GM12892 (cell line): ENCODE measurements at regions not wholly inside any gene's neighbourhood (a gene's known extent, or its start where the extent isn't known, plus 50 kb on each side); places are given as distances from the start of the nearest gene placed in this dataset.

Experiments
- DNase-seq: peaks from one replicate; pipeline ENCODE4 v3.0.0; 2011; ENCODE audit not compliant: insufficient read length
- FAIRE-seq: peaks from 2 replicates; lab custom pipeline; 2011; peaks lifted over from hg19 to GRCh38; lab: Jason Lieb, UNC
- POLR2A ChIP-seq: IDR thresholded peaks from 2 replicates; pipeline ENCODE4 v1.6.1; 2011; ENCODE audit warnings: low read depth, low read length, control low read depth
- POLR2AphosphoS5 ChIP-seq: IDR thresholded peaks from 2 replicates; pipeline ENCODE4 v1.6.1; 2011; ENCODE audit warnings: low read depth, low read length, control low read depth
- TAF1 ChIP-seq: IDR thresholded peaks from 2 replicates; pipeline ENCODE4 v1.6.1; 2011; ENCODE audit warnings: low read depth, mild to moderate bottlenecking, control low read depth, low read length, borderline replicate concordance

DNA sequence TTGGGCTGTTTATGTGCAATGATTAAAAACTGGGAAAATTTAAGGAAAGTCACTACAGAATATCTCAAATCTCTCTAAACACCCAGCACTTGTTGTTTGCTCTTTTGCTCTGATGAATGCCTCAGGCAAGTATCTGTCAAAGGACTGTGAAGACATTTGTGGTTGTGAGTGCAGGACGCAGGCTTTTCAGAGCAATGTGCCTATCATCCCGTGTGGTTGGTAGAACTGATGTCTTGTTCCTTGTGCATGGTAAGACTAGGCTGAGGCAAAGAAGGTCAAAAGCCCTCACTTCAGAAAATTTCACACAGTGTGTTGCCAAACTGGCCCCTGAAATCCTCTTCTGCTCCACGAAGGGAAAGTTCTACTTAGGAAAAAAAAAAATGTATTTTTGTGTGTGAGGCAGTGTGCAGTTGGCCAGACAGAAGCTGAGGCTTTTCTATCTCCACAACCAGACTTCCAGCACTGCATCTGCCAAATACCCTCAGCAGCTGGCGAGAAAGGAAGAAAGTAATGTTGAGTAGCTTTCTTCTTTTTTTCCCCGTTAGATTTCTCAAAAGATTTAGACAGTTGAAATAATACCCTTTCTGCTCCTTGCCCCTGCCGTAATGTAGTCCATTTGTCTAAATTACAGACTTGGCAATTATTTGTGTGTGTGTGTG, 1103.1 kb downstream of the VRK1 start:
- no peak for TF ChIP-seq POLR2AphosphoS5
- no peak for TF ChIP-seq POLR2A
- TF ChIP-seq TAF1, result no peak
- DNase-seq (no peak), FAIRE-seq (no peak)

DNA sequence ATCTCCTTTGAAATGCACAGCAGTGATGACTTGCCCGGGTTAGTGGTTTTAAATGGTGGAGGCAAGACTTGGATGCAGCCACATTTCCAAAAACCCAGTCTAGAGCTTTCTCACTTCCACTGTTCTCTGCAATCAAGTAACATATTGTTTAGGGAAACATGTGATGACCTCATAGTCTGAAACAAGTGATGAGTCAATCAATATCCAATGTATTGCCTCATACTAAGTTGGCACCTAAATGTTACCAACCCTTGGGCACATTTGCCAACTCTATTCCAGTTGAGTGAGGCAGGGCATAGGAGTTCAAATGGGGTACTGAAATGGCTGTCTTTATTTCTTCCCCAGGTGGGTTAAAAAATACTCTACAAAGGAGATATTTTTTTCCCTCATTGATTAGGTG, 1105.4 kb downstream of the VRK1 start:
- DNase-seq, result no peak
- FAIRE-seq, result no peak
- TF ChIP-seq POLR2AphosphoS5, result no peak
- TF ChIP-seq POLR2A, result no peak
- TF ChIP-seq TAF1, result no peak

DNA sequence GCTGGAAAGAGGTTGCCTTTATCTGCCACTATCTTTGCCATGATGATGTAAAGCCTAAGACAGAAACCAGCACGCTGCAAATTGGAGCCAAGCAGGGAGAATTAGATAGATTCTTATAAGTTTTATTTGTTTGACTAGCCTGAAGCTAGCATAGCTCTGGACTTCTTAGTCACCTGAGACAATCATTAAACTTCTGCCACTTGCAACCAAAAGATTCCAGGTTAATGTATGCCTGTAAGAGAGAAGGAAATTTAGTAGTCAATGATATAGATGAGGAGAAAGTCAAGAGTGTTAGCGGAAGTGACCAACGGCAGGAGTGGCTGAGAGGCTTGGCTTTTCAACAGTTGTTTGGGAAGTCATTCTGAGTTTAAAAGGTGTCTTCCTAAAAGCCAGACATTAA, 1106.6 kb downstream of the VRK1 start:
- no peak for DNase-seq
- TF ChIP-seq TAF1 (no peak), POLR2AphosphoS5 (no peak), POLR2A (no peak)

DNA sequence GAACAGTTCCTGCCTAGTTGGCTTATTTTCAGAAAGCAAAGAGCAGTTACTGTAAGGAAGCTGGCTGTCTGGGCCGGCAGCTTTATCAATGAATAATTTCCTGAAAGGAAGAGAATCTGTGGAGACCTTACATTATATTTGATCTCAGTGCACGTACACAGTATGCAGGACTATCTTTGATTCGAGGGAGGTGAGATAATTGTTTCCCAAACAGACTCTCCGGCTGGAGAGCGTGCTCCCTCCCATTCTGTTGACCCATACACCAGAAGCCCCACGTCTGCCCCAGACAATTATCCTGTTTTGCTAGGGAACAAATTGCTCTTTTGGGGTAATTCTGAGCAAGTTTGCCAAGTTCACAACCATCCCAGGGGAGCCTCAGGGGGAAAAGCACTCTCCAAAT, 1115.0 kb downstream of the VRK1 start:
- DNase-seq (no peak), FAIRE-seq (no peak)

More for the DNA sequence above, 1106.6 kb downstream of the VRK1 start:
- FAIRE-seq, result no peak

DNA sequence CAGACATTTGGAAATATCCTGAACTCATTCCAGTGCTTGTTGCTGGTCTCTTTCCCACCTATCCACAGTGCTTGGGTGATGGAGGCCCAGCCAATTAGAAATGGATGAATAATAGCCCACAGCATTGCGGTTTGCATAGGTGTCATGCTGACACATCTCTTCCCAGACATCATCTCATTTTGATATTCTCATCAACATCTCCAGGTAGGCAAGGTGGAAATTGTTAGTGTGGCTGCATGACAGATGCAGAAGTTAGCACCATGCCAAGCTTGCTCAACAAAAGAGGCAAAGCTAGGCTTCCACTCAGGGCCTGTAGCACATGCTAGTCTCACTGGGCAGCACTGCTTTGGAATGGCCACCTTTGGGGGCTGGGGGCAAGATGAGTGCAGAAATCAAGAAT, 1118.9 kb downstream of the VRK1 start:
- FAIRE-seq, result no peak
- no peak for DNase-seq
- TF ChIP-seq TAF1 (no peak), POLR2AphosphoS5 (no peak)

More for the DNA sequence above, 1115.0 kb downstream of the VRK1 start:
- TF ChIP-seq POLR2A, result no peak
- TF ChIP-seq TAF1, result no peak
- TF ChIP-seq POLR2AphosphoS5, result no peak

DNA sequence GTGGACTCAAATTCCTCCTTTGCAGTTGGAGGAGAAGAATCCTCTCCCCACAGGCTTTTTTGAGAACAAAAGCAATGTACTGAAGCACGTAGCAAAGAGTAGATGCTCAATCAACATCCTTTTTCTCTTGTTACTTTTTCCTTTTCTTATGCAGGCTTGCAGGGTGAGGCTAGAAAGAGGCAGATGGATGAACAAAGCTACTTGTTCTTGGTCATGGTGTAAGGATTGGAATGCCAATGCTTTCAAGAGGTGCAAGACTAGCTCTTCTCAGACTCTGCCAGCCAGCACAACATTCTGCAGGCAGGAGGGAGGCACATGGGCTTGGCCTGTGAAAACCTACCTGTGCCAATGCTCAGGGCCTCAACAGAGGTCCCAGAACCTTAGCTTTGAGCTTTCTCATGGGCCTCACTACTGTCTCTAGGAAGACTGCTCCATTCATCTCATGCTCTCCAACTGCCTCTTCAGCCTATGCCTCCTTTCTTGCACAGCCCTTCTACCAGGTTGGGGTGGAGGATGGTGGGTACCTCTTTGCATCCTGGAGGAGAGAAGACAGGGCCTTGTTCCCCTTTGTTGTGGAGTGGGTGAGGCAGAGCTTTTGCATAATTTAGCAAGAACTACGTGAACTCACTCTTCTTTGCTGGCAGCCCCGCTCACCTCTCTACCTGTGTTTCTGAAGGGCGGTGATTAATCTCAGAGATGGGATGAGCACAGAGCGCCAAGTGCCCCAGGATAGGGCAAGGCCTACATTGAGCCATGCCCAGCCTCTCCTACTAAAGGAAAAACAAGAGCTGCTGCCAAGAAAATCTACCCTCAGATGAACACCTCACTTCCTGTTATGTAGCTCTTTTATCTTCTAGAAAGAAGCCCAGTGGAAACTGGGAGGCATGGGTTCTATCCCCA, 1119.7 kb downstream of the VRK1 start:
- DNase-seq, result no peak
- TF ChIP-seq POLR2AphosphoS5 (no peak), TAF1 (no peak), POLR2A (no peak)
- FAIRE-seq, result no peak

DNA sequence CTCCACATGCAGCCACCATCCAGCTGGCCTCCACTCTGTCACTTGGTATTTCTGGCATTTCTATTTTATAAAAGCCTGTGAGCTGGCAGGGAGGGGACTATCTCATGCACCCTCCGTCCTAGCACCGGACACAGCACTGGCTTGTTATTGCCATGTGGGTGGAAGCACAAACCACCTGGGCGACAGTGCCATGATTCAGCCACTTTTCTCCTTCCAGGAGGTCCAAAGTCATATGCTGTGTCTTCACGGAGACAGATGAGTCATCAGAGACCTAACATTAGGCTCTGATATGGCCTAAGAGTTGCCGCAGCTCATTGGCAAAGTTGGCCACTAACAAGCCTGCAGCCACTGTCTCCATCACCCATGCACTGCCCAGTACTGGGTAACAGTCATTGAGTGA, 1123.0 kb downstream of the VRK1 start:
- no peak for FAIRE-seq
- DNase-seq, result no peak
- TF ChIP-seq POLR2A (no peak), TAF1 (no peak), POLR2AphosphoS5 (no peak)

DNA sequence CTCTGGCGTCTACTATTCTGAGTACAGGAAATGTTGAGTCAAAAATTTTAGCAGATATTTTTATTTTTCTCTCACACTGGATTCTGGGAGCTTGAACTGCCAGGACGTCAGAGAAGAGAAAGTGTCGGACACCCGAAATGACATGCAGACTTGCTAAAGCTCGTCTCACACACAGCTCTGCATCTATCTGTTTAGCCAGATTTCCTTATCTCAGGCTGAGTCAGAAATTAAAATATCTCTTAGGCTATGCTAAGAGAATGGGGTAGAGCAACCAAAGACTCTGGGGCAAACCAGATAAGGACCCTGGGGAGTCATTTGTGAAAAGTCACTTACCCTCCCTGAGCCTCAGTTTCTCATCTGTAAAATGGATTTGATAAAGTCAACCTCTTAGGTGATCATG, 1124.1 kb downstream of the VRK1 start:
- TF ChIP-seq POLR2AphosphoS5 (no peak), TAF1 (no peak), POLR2A (no peak)
- DNase-seq (no peak), FAIRE-seq (no peak)

DNA sequence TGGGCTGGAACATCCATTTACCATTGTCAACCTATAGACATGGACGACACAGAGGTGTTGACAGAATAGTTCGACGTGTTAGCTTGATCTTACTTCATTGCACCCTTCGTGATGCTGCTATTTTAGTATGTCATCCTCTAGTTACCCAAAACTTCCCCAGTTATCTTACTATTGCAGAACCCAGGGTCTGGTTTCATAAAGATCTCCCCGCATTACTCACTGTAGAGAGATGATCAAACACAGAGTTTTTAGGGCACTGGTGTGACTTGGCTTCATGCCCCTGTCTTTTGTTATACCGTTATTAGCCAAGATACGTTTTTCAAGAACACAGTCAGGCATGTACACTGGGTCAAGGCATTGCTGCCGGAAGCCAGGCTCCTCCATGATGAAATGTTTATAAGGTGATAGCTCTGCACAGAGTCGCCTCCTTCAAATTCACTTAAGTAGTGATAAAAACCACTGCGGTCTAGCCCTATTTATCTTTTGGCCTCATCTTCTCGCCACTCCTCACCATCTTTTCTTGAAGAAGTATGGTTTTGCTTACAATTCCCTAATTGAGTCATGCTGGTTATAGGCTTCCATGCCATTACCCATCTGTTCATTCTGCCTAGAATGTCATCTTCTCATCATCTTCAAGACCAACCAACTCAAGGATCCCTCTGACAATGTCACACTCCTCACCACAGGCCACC, 1127.9 kb downstream of the VRK1 start:
- no peak for DNase-seq
- TF ChIP-seq POLR2AphosphoS5, result no peak
- TF ChIP-seq TAF1, result no peak
- TF ChIP-seq POLR2A, result no peak
- FAIRE-seq, result no peak

DNA sequence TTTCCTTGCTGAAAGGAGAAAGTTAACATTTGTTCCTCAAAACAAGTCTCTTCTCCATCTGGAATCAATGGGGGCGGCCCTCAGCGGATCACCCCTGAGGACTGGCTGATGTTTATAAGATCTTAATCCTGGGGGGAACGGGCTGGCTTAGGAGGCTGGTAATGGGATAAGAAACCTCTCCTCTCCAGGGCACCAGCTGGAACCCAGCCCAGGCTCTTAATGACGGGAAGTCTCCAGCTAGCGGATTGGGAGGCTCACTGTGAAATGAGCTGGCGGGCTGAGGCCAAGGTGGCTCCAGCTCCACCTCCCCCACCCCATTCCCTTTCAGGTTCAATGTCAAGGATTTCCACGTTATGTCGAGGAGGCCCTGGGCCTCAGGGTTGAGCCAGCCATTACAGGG, 1133.0 kb downstream of the VRK1 start:
- FAIRE-seq (no peak), DNase-seq (no peak)
- TF ChIP-seq POLR2AphosphoS5 (no peak), POLR2A (no peak), TAF1 (no peak)

DNA sequence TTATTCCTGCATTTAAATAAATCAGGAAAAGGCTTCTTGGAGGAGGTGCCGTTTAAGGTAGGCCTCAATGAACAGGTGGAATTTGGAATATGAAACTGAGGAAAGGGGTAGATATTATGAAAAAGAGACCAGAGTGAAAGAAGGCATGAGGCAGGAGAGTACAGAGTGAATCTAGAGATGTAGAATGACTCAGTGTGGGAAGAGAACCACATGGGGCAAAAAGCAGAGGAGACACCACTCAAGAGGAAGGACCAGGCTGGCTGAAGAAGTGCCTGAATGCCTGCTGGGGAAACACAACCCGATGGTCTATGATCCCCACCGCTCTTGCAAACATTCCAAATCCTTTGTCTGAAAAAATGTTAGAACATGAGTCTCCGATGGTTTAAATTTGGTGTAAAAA, 1134.1 kb downstream of the VRK1 start:
- FAIRE-seq, result no peak
- no peak for DNase-seq
- TF ChIP-seq POLR2A, result no peak

DNA sequence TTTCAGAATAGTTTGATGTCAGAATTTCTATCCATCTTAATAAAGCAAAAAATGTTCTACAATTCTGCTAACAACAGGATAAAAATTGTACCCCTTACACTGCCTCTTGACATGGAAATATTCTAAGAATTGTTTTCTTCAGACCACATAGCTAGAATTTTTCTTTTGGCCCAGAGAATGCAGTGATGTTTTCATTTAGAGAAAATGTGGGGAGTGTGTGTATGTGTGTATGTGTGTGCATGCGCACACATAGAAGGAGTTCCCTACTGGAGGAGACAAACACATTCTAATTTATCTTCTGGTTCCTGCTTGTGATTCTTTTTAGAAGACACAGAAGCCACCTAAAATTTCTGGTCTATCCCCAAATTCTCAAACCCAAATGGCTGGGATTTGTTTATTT, 1145.7 kb downstream of the VRK1 start:
- FAIRE-seq, result no peak
- DNase-seq, result no peak
- TF ChIP-seq POLR2AphosphoS5, result no peak
- TF ChIP-seq POLR2A, result no peak
- no peak for TF ChIP-seq TAF1
